ENCODE measurements at regions not wholly inside any gene's neighbourhood (a gene's known extent, or its start where the extent isn't known, plus 50 kb on each side); places are given as distances from the start of the nearest gene placed in this dataset.

GRCh38 chr1:244218220-244218619 lies 167.1 kb downstream of the ZBTB18 start:
- Mint-ChIP-seq H3K4me3 (no peak overlapping the region), H3K27me3 (no peaks in the 10 kb centered on the region), H3K9me3 (no peaks in the 10 kb centered on the region), H3K27ac (no peak overlapping the region), H3K4me1 (no peaks in the 10 kb centered on the region), H3K36me3 (no peaks in the 10 kb centered on the region)

GRCh38 chr1:244219149-244219548 lies 168.1 kb downstream of the ZBTB18 start:
- Mint-ChIP-seq H3K27ac (no peak overlapping the region), H3K27me3 (no peaks in the 10 kb centered on the region)

GRCh38 chr1:244219802-244220201 lies 168.7 kb downstream of the ZBTB18 start:
- H3K36me3 Mint-ChIP-seq: no peaks in the 10 kb centered on the region

More at GRCh38 chr1:244219149-244219548, 168.1 kb downstream of the ZBTB18 start:
- H3K36me3 Mint-ChIP-seq: no peaks in the 10 kb centered on the region
- H3K4me1 Mint-ChIP-seq: no peaks in the 10 kb centered on the region
- H3K4me3 Mint-ChIP-seq: no peak overlapping the region
- H3K9me3 Mint-ChIP-seq: no peaks in the 10 kb centered on the region

GRCh38 chr1:244220410-244220809 lies 169.3 kb downstream of the ZBTB18 start:
- Mint-ChIP-seq H3K4me1 (no peaks in the 10 kb centered on the region), H3K9me3 (no peaks in the 10 kb centered on the region), H3K27me3 (no peaks in the 10 kb centered on the region), H3K27ac (no peak overlapping the region), H3K4me3 (no peak overlapping the region), H3K36me3 (no peaks in the 10 kb centered on the region)

More at GRCh38 chr1:244219802-244220201, 168.7 kb downstream of the ZBTB18 start:
- H3K4me1 Mint-ChIP-seq: no peaks in the 10 kb centered on the region
- no peak overlapping the region for H3K4me3 Mint-ChIP-seq
- H3K27me3 Mint-ChIP-seq: no peaks in the 10 kb centered on the region
- no peak overlapping the region for H3K27ac Mint-ChIP-seq
- H3K9me3 Mint-ChIP-seq: no peaks in the 10 kb centered on the region

DNA sequence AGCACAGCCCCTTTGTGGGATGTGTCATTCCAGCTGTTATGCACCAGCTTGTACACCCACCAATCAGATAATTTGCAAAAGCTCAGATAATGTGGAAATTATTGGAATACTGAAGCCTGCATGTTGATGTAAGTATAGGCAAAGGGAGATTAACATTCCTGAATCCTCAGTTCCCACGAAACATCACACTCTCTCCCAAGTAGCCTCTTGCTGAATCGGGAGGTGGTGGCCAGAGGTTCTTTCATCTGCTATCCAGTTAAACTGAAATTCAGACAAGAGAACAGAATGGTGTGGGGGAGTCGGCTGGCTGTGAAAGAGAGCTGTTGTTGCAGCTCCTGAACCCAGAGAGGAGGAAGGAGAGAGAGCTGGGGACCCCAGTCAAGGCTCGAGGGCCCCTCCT lies 170.9 kb downstream of the ZBTB18 start:
- Mint-ChIP-seq H3K36me3 (no peaks in the 10 kb centered on the region), H3K4me3 (no peak overlapping the region), H3K9me3 (no peaks in the 10 kb centered on the region), H3K4me1 (no peaks in the 10 kb centered on the region), H3K27me3 (no peaks in the 10 kb centered on the region), H3K27ac (no peak overlapping the region)

- no peak overlapping the region for H3K27ac Mint-ChIP-seq
- no peaks in the 10 kb centered on the region for H3K9me3 Mint-ChIP-seq
- H3K4me3 Mint-ChIP-seq: no peak overlapping the region
- H3K4me1 Mint-ChIP-seq: no peaks in the 10 kb centered on the region
- H3K27me3 Mint-ChIP-seq: no peaks in the 10 kb centered on the region
- no peaks in the 10 kb centered on the region for H3K36me3 Mint-ChIP-seq
Observed at GRCh38 chr1:244224487-244225430, 173.7 kb downstream of the ZBTB18 start.

DNA sequence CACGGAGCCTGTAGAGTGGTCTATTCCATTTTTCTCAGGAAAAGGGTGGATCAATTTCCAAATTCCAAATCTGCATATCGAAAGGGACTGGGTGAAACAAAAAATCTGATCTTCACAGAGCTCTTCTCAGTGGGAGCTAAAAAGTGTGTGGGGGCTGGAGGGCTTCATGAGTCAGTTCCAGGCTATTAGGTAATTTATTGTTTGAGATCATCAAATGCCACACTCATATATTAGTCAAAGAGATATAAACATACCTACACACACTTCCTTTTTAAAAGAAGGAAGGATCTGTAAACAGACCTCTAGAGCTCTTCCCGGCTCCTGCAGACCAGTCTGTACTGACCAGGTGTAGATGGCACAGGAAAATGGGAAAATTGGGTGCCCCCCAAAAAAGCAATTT lies 175.4 kb downstream of the ZBTB18 start:
- Mint-ChIP-seq H3K27ac (no peak overlapping the region), H3K36me3 (no peaks in the 10 kb centered on the region), H3K4me3 (no peak overlapping the region), H3K27me3 (no peaks in the 10 kb centered on the region), H3K4me1 (no peaks in the 10 kb centered on the region), H3K9me3 (no peaks in the 10 kb centered on the region)

DNA sequence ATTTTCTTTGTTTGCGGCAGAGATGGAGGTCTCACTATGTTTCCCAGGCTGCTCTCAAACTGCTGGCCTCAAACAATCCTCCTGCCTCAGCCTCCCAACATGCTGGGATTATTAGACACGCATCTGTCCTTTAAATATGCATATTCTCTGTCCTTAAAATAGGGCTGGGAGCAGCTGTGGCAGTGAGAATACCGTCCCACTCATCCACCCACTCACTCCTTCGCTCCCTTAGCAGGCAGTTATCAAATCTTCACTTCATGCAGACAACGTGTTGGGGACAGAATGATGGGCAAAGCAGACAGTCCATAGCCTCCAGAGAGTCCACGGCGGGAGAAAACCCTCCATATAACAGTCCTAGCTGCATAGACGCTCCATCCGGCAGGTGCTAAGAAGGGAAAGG lies 179.4 kb downstream of the ZBTB18 start:
- Mint-ChIP-seq H3K36me3 (no peaks in the 10 kb centered on the region), H3K27ac (no peak overlapping the region), H3K4me1 (no peaks in the 10 kb centered on the region)

DNA sequence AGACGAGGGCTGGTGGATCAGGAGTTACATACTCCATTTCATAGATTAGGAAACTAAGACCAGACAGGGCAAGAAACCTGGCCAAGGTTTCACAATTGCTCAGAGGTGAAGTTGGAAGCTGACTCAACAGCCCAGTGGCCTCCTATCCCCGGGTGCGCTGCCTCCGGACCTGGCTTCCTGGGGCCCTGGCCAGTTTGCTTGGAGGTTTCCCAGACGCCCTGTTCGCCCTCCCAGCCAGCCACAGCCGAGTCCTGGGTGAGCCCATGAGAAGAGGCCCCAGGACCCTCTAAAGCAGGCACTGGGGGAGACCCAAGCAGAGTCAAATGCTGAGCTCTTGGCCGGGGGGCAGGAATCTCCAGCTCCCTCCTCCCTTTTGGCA lies 180.1 kb downstream of the ZBTB18 start:
- no peaks in the 10 kb centered on the region for H3K36me3 Mint-ChIP-seq
- H3K4me1 Mint-ChIP-seq: no peaks in the 10 kb centered on the region
- H3K27me3 Mint-ChIP-seq: no peaks in the 10 kb centered on the region
- H3K4me3 Mint-ChIP-seq: no peak overlapping the region
- H3K9me3 Mint-ChIP-seq: no peaks in the 10 kb centered on the region
- H3K27ac Mint-ChIP-seq: no peak overlapping the region

More for the DNA sequence above, 179.4 kb downstream of the ZBTB18 start:
- H3K9me3 Mint-ChIP-seq: no peaks in the 10 kb centered on the region
- H3K4me3 Mint-ChIP-seq: no peak overlapping the region
- H3K27me3 Mint-ChIP-seq: no peaks in the 10 kb centered on the region

DNA sequence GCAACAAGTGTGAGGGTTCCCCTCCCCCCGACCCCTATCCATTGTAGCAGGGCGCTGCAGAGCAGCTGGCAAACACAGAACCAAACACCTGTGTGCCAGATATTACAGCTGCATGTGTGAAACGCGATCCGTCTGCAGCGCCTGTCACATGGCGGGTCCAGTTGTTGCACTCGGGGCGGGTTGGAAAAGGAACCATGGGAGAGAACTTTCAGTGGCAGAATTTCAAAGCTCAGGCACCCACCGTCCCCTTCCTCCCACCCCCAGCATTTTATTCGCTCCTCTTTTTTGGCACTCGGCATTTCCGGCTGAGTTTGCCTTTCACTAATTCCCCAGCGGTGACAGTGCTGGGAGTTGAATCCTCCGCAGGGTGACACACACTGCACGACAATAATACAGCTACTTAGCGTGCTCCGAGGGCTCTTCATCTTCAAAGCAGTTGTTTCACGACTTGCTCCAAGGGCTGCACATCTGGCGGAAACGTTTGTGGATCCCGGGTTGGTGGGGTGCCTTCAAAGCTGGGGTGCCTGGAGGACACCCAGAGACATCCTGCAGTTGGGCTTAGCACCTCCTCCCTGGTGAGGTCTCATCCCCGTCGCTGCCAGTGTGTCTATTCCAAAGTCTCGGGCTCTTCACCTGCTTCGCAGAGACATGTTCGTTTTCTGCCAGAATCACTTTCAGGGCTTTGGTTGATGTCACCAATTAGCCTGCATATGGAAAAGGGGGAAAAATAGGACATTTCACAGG lies 180.7 kb downstream of the ZBTB18 start:
- no peaks in the 10 kb centered on the region for H3K4me1 Mint-ChIP-seq
- H3K27ac Mint-ChIP-seq: no peak overlapping the region
- no peaks in the 10 kb centered on the region for H3K9me3 Mint-ChIP-seq
- H3K4me3 Mint-ChIP-seq: no peak overlapping the region
- no peaks in the 10 kb centered on the region for H3K27me3 Mint-ChIP-seq
- H3K36me3 Mint-ChIP-seq: no peaks in the 10 kb centered on the region

DNA sequence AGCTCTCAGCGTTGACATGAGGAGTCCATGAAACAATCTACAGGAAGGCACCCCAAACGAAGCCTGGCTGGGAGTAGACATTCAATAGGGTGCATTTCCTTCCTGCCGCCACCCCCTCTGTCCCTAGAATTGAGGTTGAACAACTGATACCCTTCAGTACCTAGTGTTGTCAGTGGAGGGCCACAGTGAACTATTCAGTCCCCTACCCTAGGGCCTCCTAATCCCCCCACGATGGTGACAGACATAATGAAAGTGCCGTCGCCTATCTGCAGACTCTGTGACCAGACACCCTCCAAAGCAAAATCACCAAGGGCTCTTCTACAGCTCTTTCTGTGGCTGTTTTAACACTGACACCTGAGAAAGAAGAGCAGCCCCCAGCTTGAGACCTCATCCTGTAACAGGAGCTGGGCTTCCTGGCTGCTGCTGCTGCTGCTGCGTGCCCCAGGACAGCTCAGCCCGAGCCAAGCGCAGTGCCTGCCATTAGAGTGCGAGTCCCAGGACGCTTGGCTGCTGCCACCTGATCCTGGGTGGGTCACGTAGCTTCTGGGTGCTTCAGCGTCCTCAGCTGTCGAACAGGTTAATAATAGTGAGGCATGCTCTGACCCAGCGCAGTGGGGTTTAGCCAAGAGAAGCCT lies 183.0 kb downstream of the ZBTB18 start:
- H3K4me1 Mint-ChIP-seq: peaks cover 7% of the 10 kb centered on the region
- no peak overlapping the region for H3K27ac Mint-ChIP-seq
- no peaks in the 10 kb centered on the region for H3K9me3 Mint-ChIP-seq
- no peaks in the 10 kb centered on the region for H3K36me3 Mint-ChIP-seq
- H3K4me3 Mint-ChIP-seq: no peak overlapping the region
- no peaks in the 10 kb centered on the region for H3K27me3 Mint-ChIP-seq

DNA sequence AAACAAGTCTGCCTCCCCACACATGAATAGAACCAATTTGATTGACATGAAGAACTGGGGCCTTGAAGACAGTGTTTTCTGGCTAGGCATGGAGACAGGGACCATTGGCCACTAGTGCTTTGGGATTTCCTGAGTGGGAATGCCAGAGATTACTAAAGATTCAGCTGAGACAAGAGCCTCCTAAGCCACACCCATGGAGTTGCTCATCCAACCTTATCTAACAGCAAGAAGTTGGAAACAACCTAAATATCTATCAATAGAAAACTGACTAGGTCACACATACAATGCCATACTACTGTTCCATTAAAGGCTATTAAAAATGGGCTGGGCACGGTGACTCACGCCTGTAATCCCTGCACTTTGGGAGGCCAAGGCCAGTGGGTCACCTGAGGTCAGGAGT lies 184.1 kb downstream of the ZBTB18 start:
- H3K4me1 Mint-ChIP-seq: peaks cover 14% of the 10 kb centered on the region
- no peaks in the 10 kb centered on the region for H3K9me3 Mint-ChIP-seq
- H3K27me3 Mint-ChIP-seq: no peaks in the 10 kb centered on the region
- H3K36me3 Mint-ChIP-seq: no peaks in the 10 kb centered on the region
- H3K4me3 Mint-ChIP-seq: no peak overlapping the region
- H3K27ac Mint-ChIP-seq: no peak overlapping the region

GRCh38 chr1:244236101-244236500 lies 185.0 kb downstream of the ZBTB18 start:
- H3K9me3 Mint-ChIP-seq: no peaks in the 10 kb centered on the region
- H3K36me3 Mint-ChIP-seq: no peaks in the 10 kb centered on the region
- no peak overlapping the region for H3K27ac Mint-ChIP-seq
- H3K4me1 Mint-ChIP-seq: peaks cover 14% of the 10 kb centered on the region
- no peaks in the 10 kb centered on the region for H3K27me3 Mint-ChIP-seq
- no peak overlapping the region for H3K4me3 Mint-ChIP-seq

GRCh38 chr1:244236721-244237120 lies 185.6 kb downstream of the ZBTB18 start:
- Mint-ChIP-seq H3K36me3 (no peaks in the 10 kb centered on the region), H3K27ac (no peak overlapping the region), H3K4me3 (no peak overlapping the region), H3K9me3 (no peaks in the 10 kb centered on the region), H3K4me1 (peaks cover 16% of the 10 kb centered on the region), H3K27me3 (no peaks in the 10 kb centered on the region)

GRCh38 chr1:244237445-244237844 lies 186.4 kb downstream of the ZBTB18 start:
- Mint-ChIP-seq H3K27me3 (no peaks in the 10 kb centered on the region), H3K9me3 (no peaks in the 10 kb centered on the region), H3K4me1 (peaks cover 23% of the 10 kb centered on the region), H3K4me3 (no peak overlapping the region), H3K36me3 (no peaks in the 10 kb centered on the region), H3K27ac (no peak overlapping the region)

Measured in activated naive CD4-positive, alpha-beta T cell treated with anti-CD3 and anti-CD28 coated beads, Interleukin-2, amount 50 U/mL, for 24 hours (primary cell).